ENCODE measurements at regions not wholly inside any gene's neighbourhood (a gene's known extent, or its start where the extent isn't known, plus 50 kb on each side); places are given as distances from the start of the nearest gene placed in this dataset.
A peak's percentile ranks its signal among the peaks of the same experiment; 100 is the strongest.

GRCh38 chr10:2994221-2994961 is 73.0 kb upstream of the PFKP start:
- Mint-ChIP-seq H3K4me1 (ENCODE audit: low read depth) (peaks cover 5% of the 10 kb centered on the region; the same call in 1 of the 2 replicates), H3K27me3 (ENCODE audit: insufficient read depth) (peaks cover 18% of the 10 kb centered on the region), H3K36me3 (ENCODE audit: low read depth) (no peaks in the 10 kb centered on the region), H3K9me3 (no peaks in the 10 kb centered on the region; the same call in 1 of the 2 replicates), H3K4me3 (no peak overlapping the region), H3K27ac (no peak overlapping the region)
- DNase-seq, result no peak
- TF ChIP-seq CTCF (IDR thresholded peaks at IDR 0.05), result no peak

- peaks cover 5% of the 10 kb centered on the region; the same call in 1 of the 2 replicates for H3K4me1 Mint-ChIP-seq (ENCODE audit: low read depth)
- no peak overlapping the region for H3K4me3 Mint-ChIP-seq
- no peak for TF ChIP-seq CTCF (IDR thresholded peaks at IDR 0.05)
- peaks cover 2% of the 10 kb centered on the region; the same call in 1 of the 2 replicates for H3K36me3 Mint-ChIP-seq (ENCODE audit: low read depth)
- DNase-seq, result no peak
- H3K27ac Mint-ChIP-seq, result no peak overlapping the region
- peaks cover 18% of the 10 kb centered on the region for H3K27me3 Mint-ChIP-seq (ENCODE audit: insufficient read depth)
- H3K9me3 Mint-ChIP-seq, result peaks cover 7% of the 10 kb centered on the region
These were observed 73.7 kb upstream of the PFKP start for GRCh38 chr10:2993636-2994035.

DNA sequence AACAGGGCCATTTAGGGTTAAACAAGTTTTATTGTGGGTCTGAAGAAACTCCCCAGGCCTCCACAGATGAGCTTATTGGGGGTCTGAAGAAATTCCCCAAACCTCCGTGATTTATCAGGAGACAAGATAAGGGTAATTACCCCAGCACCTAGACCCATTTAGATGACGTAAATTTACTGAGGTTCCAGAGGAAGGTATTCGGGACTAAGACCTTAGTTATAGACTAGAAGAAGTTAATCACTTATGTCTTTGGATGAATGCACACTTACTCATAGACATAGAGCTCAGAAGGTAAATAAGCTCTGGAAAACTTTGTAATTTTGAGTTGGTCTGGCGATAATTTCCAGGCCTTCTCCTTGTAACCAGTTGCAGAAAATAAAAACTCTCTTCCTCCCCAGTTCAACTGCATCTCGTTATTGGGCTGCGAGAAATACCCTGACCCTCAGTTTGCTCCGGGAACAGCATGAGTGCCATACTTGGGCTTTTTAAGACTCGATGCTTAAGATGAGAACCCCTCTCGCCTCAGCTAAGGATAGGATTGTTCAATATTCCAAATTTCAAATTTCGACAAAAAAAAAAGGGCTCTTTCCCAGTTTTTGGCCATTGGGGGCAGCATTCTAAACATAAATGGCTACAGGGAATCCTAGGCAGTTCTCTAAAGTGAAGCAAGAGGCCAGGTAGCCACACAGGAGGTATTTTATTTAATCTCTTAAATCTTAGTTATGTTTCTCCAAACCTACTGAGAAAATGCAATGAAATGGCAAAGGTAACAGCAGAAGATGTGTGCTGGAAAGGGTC is 74.7 kb upstream of the PFKP start:
- Mint-ChIP-seq H3K9me3 (peaks cover 10% of the 10 kb centered on the region), H3K27ac (no peak overlapping the region), H3K27me3 (ENCODE audit: insufficient read depth) (peaks cover 24% of the 10 kb centered on the region), H3K4me1 (ENCODE audit: low read depth) (peaks cover 5% of the 10 kb centered on the region; the same call in 1 of the 2 replicates), H3K4me3 (no peak overlapping the region), H3K36me3 (ENCODE audit: low read depth) (peaks cover 5% of the 10 kb centered on the region; the same call in 1 of the 2 replicates)
- DNase-seq, result no peak
- TF ChIP-seq CTCF (IDR thresholded peaks at IDR 0.05), result peak; percentile 61

DNA sequence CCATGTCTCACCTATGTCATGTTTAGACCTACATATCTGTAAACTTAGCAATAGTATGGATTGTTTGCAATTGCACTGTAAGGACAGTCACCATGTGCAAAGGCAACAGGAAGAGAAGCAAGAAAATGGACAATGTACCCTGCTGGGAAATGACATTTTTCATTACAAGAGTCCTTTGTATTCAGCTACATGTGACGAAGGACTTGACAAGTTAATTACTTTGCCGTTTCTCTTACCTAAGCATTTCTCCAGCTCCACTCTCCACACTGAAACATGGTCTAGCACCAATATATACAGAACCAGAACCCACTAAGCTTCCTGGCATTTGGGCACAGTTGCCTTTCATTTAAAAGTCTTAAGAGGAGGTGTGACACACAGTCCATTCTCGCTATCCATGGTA is 76.6 kb upstream of the PFKP start:
- no peak overlapping the region for H3K4me3 Mint-ChIP-seq
- H3K36me3 Mint-ChIP-seq (ENCODE audit: low read depth), result peaks cover 5% of the 10 kb centered on the region; the same call in 1 of the 2 replicates
- peaks cover 10% of the 10 kb centered on the region for H3K9me3 Mint-ChIP-seq
- peaks cover 16% of the 10 kb centered on the region for H3K4me1 Mint-ChIP-seq (ENCODE audit: low read depth)
- DNase-seq, result no peak
- H3K27me3 Mint-ChIP-seq (ENCODE audit: insufficient read depth), result peaks cover 19% of the 10 kb centered on the region
- no peak overlapping the region for H3K27ac Mint-ChIP-seq
- no peak for TF ChIP-seq CTCF (IDR thresholded peaks at IDR 0.05)

DNA sequence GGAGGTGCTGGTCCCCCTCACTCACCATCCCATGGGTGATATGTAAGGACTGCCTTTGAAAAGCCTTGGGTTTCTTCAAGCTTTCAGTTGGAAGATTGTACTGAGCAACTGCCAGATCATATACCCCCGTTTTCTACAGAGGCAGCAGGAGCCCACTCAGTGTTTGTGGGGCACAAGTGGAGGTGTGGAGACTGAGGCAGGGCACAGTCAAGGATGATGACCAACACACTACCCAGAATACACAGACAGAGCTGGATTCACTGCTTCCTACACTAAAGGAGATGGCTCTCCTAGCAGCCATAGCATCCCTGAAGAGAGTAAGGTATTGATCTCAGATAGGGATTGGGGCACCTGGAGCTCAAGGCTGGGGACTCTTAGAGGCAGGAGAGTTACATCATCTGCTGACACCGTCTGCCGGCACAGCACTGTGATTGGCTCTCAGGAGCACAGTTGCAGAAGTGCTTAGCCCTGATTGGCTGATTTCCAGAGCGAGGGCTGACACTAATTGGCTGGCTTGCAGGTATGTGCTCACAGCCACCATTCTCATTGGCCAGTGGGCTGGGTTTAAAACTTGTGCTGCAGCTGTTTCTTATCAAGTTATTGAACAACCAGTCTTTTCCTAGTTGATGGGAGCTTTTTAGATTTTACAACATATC is 77.9 kb upstream of the PFKP start:
- no peak for TF ChIP-seq CTCF (IDR thresholded peaks at IDR 0.05)
- H3K36me3 Mint-ChIP-seq (ENCODE audit: low read depth), result peaks cover 5% of the 10 kb centered on the region; the same call in 1 of the 2 replicates
- H3K9me3 Mint-ChIP-seq, result peaks cover 10% of the 10 kb centered on the region
- no peak for DNase-seq
- no peak overlapping the region for H3K27ac Mint-ChIP-seq
- H3K27me3 Mint-ChIP-seq (ENCODE audit: insufficient read depth), result peaks cover 14% of the 10 kb centered on the region
- peaks cover 20% of the 10 kb centered on the region for H3K4me1 Mint-ChIP-seq (ENCODE audit: low read depth)
- no peak overlapping the region for H3K4me3 Mint-ChIP-seq

Data from HFFc6 (cell line).